ENCODE measurements at regions not wholly inside any gene's neighbourhood (a gene's known extent, or its start where the extent isn't known, plus 50 kb on each side); places are given as distances from the start of the nearest gene placed in this dataset.

GRCh38 chr6:28764014-28764723, 159.6 kb downstream of the TRIM27 start:
- Histone ChIP-seq H3K79me2 (ENCODE audit: insufficient read depth, low read length) (no peaks in the 10 kb centered on the region), H4K20me1 (ENCODE audit: insufficient read depth, low read length) (no peaks in the 10 kb centered on the region), H3K27ac (ENCODE audit: low read depth, low read length) (no peak overlapping the region), H3K9me3 (ENCODE audit: insufficient read depth, low read depth, low read length) (peaks cover 3% of the 10 kb centered on the region), H3K4me1 (ENCODE audit: insufficient read depth, low read length) (no peaks in the 10 kb centered on the region), H3K9ac (ENCODE audit: low read length) (no peak overlapping the region), H3K4me2 (ENCODE audit: low read length) (no peak overlapping the region), H3K27me3 (ENCODE audit: insufficient read depth, low read length) (peaks cover 49% of the 10 kb centered on the region), H3K36me3 (ENCODE audit: insufficient read depth, low read length) (no peaks in the 10 kb centered on the region), H2AFZ (ENCODE audit: low read depth, low read length) (no peak overlapping the region), H3K4me3 (ENCODE audit: insufficient read depth, low read depth, low read length) (no peak overlapping the region)
- H3K4me3 Mint-ChIP-seq (ENCODE audit: unreplicated experiment), result peak overlapping the region; percentile 50
- H3K9me3 Mint-ChIP-seq (ENCODE audit: unreplicated experiment), result peaks cover 32% of the 10 kb centered on the region
- no peak overlapping the region for H3K27ac Mint-ChIP-seq (ENCODE audit: unreplicated experiment)
- peaks cover 79% of the 10 kb centered on the region for H3K27me3 Mint-ChIP-seq (ENCODE audit: low read depth, unreplicated experiment)
- no peak for TF ChIP-seq CTCF (IDR thresholded peaks at IDR 0.05; ENCODE audit: insufficient read depth, low read depth, low read length)
- no peak for TF ChIP-seq EZH2 (IDR thresholded peaks at IDR 0.05; ENCODE audit: insufficient read depth, low read length)
- H3K36me3 Mint-ChIP-seq (ENCODE audit: low read depth, unreplicated experiment), result no peaks in the 10 kb centered on the region
- DNase-seq (ENCODE audit: low read depth), result no peak
- no peak for FAIRE-seq
- H3K4me1 Mint-ChIP-seq (ENCODE audit: low read depth, unreplicated experiment), result peaks cover 2% of the 10 kb centered on the region

GRCh38 chr6:28764761-28765282, 159.0 kb downstream of the TRIM27 start:
- no peak overlapping the region for H3K27ac ChIP-seq (ENCODE audit: low read depth, low read length)
- H3K36me3 ChIP-seq (ENCODE audit: insufficient read depth, low read length), result no peaks in the 10 kb centered on the region
- no peaks in the 10 kb centered on the region for H3K4me1 ChIP-seq (ENCODE audit: insufficient read depth, low read length)
- H3K27me3 Mint-ChIP-seq (ENCODE audit: low read depth, unreplicated experiment), result peaks cover 83% of the 10 kb centered on the region
- FAIRE-seq (no peak), DNase-seq (ENCODE audit: low read depth) (no peak)
- no peak overlapping the region for H3K9ac ChIP-seq (ENCODE audit: low read length)
- no peak overlapping the region for H3K4me3 ChIP-seq (ENCODE audit: insufficient read depth, low read depth, low read length)
- TF ChIP-seq CTCF (IDR thresholded peaks at IDR 0.05; ENCODE audit: insufficient read depth, low read depth, low read length) (no peak), EZH2 (IDR thresholded peaks at IDR 0.05; ENCODE audit: insufficient read depth, low read length) (no peak)
- peaks cover 4% of the 10 kb centered on the region for H3K4me1 Mint-ChIP-seq (ENCODE audit: low read depth, unreplicated experiment)
- H3K27me3 ChIP-seq (ENCODE audit: insufficient read depth, low read length), result peaks cover 56% of the 10 kb centered on the region
- H3K4me3 Mint-ChIP-seq (ENCODE audit: unreplicated experiment), result peak overlapping the region; percentile 3
- H4K20me1 ChIP-seq (ENCODE audit: insufficient read depth, low read length), result no peaks in the 10 kb centered on the region
- no peaks in the 10 kb centered on the region for H3K36me3 Mint-ChIP-seq (ENCODE audit: low read depth, unreplicated experiment)
- peaks cover 36% of the 10 kb centered on the region for H3K9me3 Mint-ChIP-seq (ENCODE audit: unreplicated experiment)
- peak overlapping the region; percentile 0 for H3K27ac Mint-ChIP-seq (ENCODE audit: unreplicated experiment)
- no peak overlapping the region for H2AFZ ChIP-seq (ENCODE audit: low read depth, low read length)
- no peak overlapping the region for H3K4me2 ChIP-seq (ENCODE audit: low read length)
- H3K9me3 ChIP-seq (ENCODE audit: insufficient read depth, low read depth, low read length), result peaks cover 3% of the 10 kb centered on the region
- no peaks in the 10 kb centered on the region for H3K79me2 ChIP-seq (ENCODE audit: insufficient read depth, low read length)

- H3K27me3 Mint-ChIP-seq (ENCODE audit: low read depth, unreplicated experiment), result peaks cover 85% of the 10 kb centered on the region
- Histone ChIP-seq H3K27me3 (ENCODE audit: insufficient read depth, low read length) (peaks cover 63% of the 10 kb centered on the region), H3K36me3 (ENCODE audit: insufficient read depth, low read length) (no peaks in the 10 kb centered on the region), H3K4me3 (ENCODE audit: insufficient read depth, low read depth, low read length) (no peak overlapping the region), H4K20me1 (ENCODE audit: insufficient read depth, low read length) (no peaks in the 10 kb centered on the region), H3K4me1 (ENCODE audit: insufficient read depth, low read length) (no peaks in the 10 kb centered on the region), H3K9ac (ENCODE audit: low read length) (no peak overlapping the region), H3K79me2 (ENCODE audit: insufficient read depth, low read length) (no peaks in the 10 kb centered on the region), H3K27ac (ENCODE audit: low read depth, low read length) (no peak overlapping the region), H2AFZ (ENCODE audit: low read depth, low read length) (no peak overlapping the region), H3K9me3 (ENCODE audit: insufficient read depth, low read depth, low read length) (peaks cover 3% of the 10 kb centered on the region), H3K4me2 (ENCODE audit: low read length) (no peak overlapping the region)
- DNase-seq (ENCODE audit: low read depth) (no peak), FAIRE-seq (no peak)
- H3K36me3 Mint-ChIP-seq (ENCODE audit: low read depth, unreplicated experiment), result no peaks in the 10 kb centered on the region
- TF ChIP-seq CTCF (IDR thresholded peaks at IDR 0.05; ENCODE audit: insufficient read depth, low read depth, low read length) (no peak), EZH2 (IDR thresholded peaks at IDR 0.05; ENCODE audit: insufficient read depth, low read length) (no peak)
- H3K27ac Mint-ChIP-seq (ENCODE audit: unreplicated experiment), result no peak overlapping the region
- no peak overlapping the region for H3K4me3 Mint-ChIP-seq (ENCODE audit: unreplicated experiment)
- H3K9me3 Mint-ChIP-seq (ENCODE audit: unreplicated experiment), result peaks cover 37% of the 10 kb centered on the region
- H3K4me1 Mint-ChIP-seq (ENCODE audit: low read depth, unreplicated experiment), result peaks cover 4% of the 10 kb centered on the region
These were observed 157.8 kb downstream of the TRIM27 start for GRCh38 chr6:28765978-28766351.
